HepG2 (cell line): ENCODE measurements at regions not wholly inside any gene's neighbourhood (a gene's known extent, or its start where the extent isn't known, plus 50 kb on each side); places are given as distances from the start of the nearest gene placed in this dataset.

ENCODE experiments used
- ATAC-seq: fragments of 200-7000 bp; cut with Tn5 transposase; 3 replicates; pipeline ENCODE4 v1.9.1; 2020; ENCODE audit warnings: mild to moderate bottlenecking, moderate library complexity
- BruUV-seq: library from RNA; stranded (reverse); fragments of 400-500 nt; replicated peaks from 2 replicates; lab custom pipeline; 2021; lab: Mats Ljungman, UMichigan
- CTCF ChIA-PET: fragments of 300-600 bp; formaldehyde crosslinking; extraction: SDS; loops from one replicate; lab custom pipeline; 2021; ENCODE audit warnings: low total read pairs, inconsistent platforms, low intra/inter-chr PET ratio; lab: Yijun Ruan, JAX
- POLR2A ChIA-PET: fragments of 350-600 bp; sonication (Branson Sonifier 250); formaldehyde crosslinking; loops from one replicate; lab custom pipeline; 2020; ENCODE audit warnings: antibody characterized with exemption, inconsistent platforms; lab: Yijun Ruan, JAX
- DNase-seq: peaks from one replicate; pipeline ENCODE4 v3.0.0-alpha.2; 2015; ENCODE audit warnings: low spot score
- FAIRE-seq: peaks from 3 replicates; lab custom pipeline; 2011; peaks lifted over from hg19 to GRCh38; lab: Jason Lieb, UNC
- H2AFZ ChIP-seq: one replicate; pipeline ENCODE4 v1.6.1; 2011; ENCODE audit warnings: low read length, inconsistent platforms
- H3K27ac ChIP-seq: fragments of 300-600 bp; 3 replicates; pipeline ENCODE4 v1.8.0; 2011; ENCODE audit warnings: mixed run types, mild to moderate bottlenecking, mixed read lengths, low read length, inconsistent platforms; ENCODE audit not compliant: insufficient read depth; ENCODE audit errors: extremely low read length
- H3K27me3 ChIP-seq, 2 experiments: fragments of 200-600 bp in 1 of 2; 2 replicates in 1 of 2; 3 replicates in 1 of 2; pipeline versions ENCODE4 v1.6.0 to v1.8.0; 2011; ENCODE audit warnings: low read length in 2 of 2, mild to moderate bottlenecking in 2 of 2, moderate library complexity in 2 of 2, inconsistent platforms in 1 of 2; ENCODE audit not compliant: insufficient read depth in 2 of 2, control insufficient read depth in 1 of 2
- H3K36me3 ChIP-seq, 2 experiments: fragments of 200-600 bp in 1 of 2; replicated peaks in 1 of 2; 2 replicates in 1 of 2; 3 replicates in 1 of 2; pipeline versions ENCODE4 v1.5.1 to v1.8.0; 2011; ENCODE audit warnings: low read length in 2 of 2, inconsistent platforms in 1 of 2; ENCODE audit not compliant: insufficient read depth in 2 of 2, control insufficient read depth in 1 of 2
- H3K4me1 ChIP-seq: 2 replicates; pipeline ENCODE4 v1.5.1; 2012; ENCODE audit warnings: low read length, inconsistent platforms; ENCODE audit not compliant: insufficient read depth
- H3K4me2 ChIP-seq: 2 replicates; pipeline ENCODE4 v1.6.0; 2011; ENCODE audit warnings: low read depth, low read length, inconsistent platforms
- H3K4me3 ChIP-seq, 3 experiments: fragments of 200-600 bp in 1 of 3; sonication (generic), shearing (Covaris generic) in 1 of 3; replicated peaks in 1 of 3; 2 replicates each; pipeline ENCODE4 v1.5.1; 2011 to 2016; ENCODE audit warnings: low read length in 3 of 3, inconsistent platforms in 2 of 3, low read depth in 2 of 3, mild to moderate bottlenecking in 2 of 3, control low read depth in 1 of 3, mixed read lengths in 1 of 3; ENCODE audit not compliant: insufficient read depth in 1 of 3
- H3K79me2 ChIP-seq: one replicate; pipeline ENCODE4 v1.6.1; 2011; ENCODE audit warnings: low read length, inconsistent platforms; ENCODE audit not compliant: insufficient read depth
- H3K9ac ChIP-seq: 2 replicates; pipeline ENCODE4 v1.6.0; 2011; ENCODE audit warnings: mild to moderate bottlenecking, low read depth, low read length, inconsistent platforms; ENCODE audit not compliant: insufficient read depth
- H3K9me3 ChIP-seq: 2 replicates; pipeline ENCODE4 v1.5.1; 2012; ENCODE audit warnings: mild to moderate bottlenecking, low read length
- H4K20me1 ChIP-seq: 2 replicates; pipeline ENCODE4 v1.6.0; 2011; ENCODE audit warnings: inconsistent platforms, mild to moderate bottlenecking, low read length, moderate library complexity; ENCODE audit not compliant: insufficient read depth
- POLR2AphosphoS2 ChIP-seq: IDR thresholded peaks from 2 replicates; pipeline ENCODE4 v1.6.1; 2011; ENCODE audit warnings: low read depth, low read length, improper control_type of control experiment
- SMC3 ChIP-seq: IDR thresholded peaks from 2 replicates; pipeline ENCODE4 v1.6.1; 2011; ENCODE audit warnings: low read length, improper control_type of control experiment
- ZNF337 ChIP-seq: sonication (generic); formaldehyde crosslinking; IDR thresholded peaks from 2 replicates; pipeline ENCODE4 v1.5.1; 2020; ENCODE audit warnings: missing genetic modification reagents, low read depth, mild to moderate bottlenecking, borderline replicate concordance
- WGBS: methylation state at CpG from one replicate; pipeline ENCODE4 v1.1.6; 2017; ENCODE audit warnings: low lambda C conversion rate; 5-methylcytosine and 5-hydroxymethylcytosine counted together
- in situ Hi-C: cut with HindIII; loops from 2 replicates; pipeline ENCODE4 v1.10.0; 2017; ENCODE audit warnings: low pct_unique_long_range_greater_than_20kb; ENCODE audit not compliant: extremely low pct_ligation_motif_present
- intact Hi-C: fragments of 100-400 bp; cut with micrococcal nuclease; formaldehyde crosslinking; loops from one replicate; pipeline ENCODE4 v1.10.0; 2022; ENCODE audit not compliant: unreplicated experiment
- small RNA-seq, 3 experiments: library from RNA; depleted of rRNA; stranded (forward); fragments of <200 nt; gene quantifications; one replicate each; pipeline ENCODE3, GENCODE V24; 2012; ENCODE audit warnings: low read depth in 2 of 3, low replicate concordance in 1 of 3; ENCODE audit not compliant: insufficient read length in 3 of 3, insufficient read depth in 2 of 3
- TF ChIP-seq, protein P1 (sequence below): sonication (generic); formaldehyde crosslinking; IDR thresholded peaks from 2 replicates; pipeline ENCODE4 v1.8.1; 2023; ENCODE audit warnings: missing genetic modification reagents, mild to moderate bottlenecking, borderline replicate concordance

DNA sequence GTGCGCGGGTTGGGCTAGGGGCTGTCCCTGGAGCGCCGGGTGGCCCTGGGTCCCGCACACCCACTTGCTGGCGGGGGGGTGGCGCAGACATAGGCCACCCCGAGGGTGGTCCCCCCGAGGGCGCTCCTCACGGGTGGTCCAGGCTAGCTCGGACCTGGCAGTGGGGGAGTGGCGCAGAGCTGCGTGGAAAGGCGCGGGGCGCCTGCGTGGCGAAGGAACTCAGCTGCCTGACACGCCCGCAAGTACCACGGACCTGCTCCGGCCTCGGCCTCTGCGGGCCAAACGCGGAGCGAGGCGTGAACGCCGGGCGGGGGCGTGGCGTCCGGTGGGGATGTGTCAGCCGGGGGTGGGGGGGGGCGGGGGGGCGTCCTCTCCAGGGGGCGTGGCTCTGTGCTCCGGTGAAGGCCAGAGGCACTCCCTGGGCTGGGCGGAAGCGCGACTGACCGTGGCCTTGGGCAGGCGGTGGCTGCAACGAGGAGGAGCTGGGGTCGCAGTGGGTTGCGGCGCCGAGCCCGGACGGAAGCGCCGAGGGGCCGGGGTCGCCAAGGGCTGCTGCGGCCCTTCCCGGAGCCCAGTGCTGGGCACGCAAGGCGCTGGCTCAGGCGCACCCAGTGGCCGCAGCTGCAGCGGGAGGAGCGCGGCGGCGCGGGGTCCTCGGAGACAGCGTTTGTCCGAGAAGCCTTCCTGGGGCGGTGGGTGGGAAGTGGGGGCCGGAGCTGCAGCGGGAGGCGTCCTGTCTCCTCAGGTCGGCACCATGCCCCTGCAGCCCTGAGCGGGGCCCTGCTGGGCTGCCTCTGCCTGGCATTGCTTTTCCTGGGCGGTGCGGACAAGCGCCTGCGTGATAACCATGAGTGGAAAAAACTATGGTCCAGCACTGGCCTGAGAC, 58.9 kb upstream of the NUPR2 start (continued):
- TF ChIP-seq, protein P1, sequence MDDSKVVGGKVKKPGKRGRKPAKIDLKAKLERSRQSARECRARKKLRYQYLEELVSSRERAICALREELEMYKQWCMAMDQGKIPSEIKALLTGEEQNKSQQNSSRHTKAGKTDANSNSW: no peak
- TF ChIP-seq POLR2AphosphoS2: no peak

DNA sequence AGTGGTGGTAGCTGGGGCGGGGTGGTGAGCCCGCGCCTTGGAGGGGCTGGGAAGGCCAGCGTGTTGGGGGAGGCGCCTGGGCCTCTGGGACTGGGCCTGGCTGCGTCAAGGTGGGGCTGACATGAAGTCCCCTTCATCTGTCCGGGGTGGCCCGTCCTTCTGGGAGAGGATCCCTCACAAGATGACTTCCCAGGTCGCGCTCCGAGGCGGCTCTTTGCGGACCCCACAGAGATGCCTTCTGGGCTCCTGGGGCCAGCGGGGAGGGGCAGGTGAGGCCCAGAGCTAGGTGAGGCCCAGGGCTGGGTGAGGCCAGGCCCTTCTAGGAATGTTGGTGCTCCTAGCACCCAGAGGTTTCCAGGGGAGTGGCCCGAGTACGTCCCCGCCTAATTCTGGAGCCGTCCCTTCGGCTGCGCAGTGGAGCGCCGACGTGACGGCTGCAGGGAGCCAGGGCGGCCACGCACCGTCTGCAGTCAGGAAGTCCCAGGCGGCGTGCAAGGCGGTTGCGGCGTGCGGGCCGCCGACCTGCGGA, 58.2 kb upstream of the NUPR2 start:
- Histone ChIP-seq H3K79me2 (no peaks in the 10 kb centered on the region), H3K9ac (no peak overlapping the region), H3K4me3 (no peak overlapping the region), H3K4me1 (no peaks in the 10 kb centered on the region), H3K36me3 (no peaks in the 10 kb centered on the region), H3K4me2 (no peak overlapping the region), H4K20me1 (no peaks in the 10 kb centered on the region), H3K27me3 (no peaks in the 10 kb centered on the region; a peak in 1 of 5 replicates), H2AFZ (no peak overlapping the region), H3K9me3 (no peaks in the 10 kb centered on the region), H3K27ac (no peak overlapping the region)
- no TSS peak for BruUV-seq
- ChIA-PET CTCF (no interaction called here), POLR2A (no interaction called here)
- ATAC-seq (no peak), FAIRE-seq (no peak), DNase-seq (no peak)
- 0% methylated on average over 1 of the region's 36 CpGs for WGBS
- in situ Hi-C loops (no loop called here), intact Hi-C loops (no loop called here)
- TF ChIP-seq SMC3 (no peak), ZNF337 (CRISPR knock-in tag) (no peak)

Small RNAs in the stretch of these regions (small RNA-seq; reads per million reads assigned to genes)
- gene AC092447.9: 0 reads per million in 3 experiments
- gene RNU6-1052P: 0 reads per million in 3 experiments
- 0 reads per million in 3 experiments for gene RNU6-1335P
- gene SEPT14P24: 0 reads per million in 3 experiments
